HepG2 (cell line): ENCODE measurements at regions not wholly inside any gene's neighbourhood (a gene's known extent, or its start where the extent isn't known, plus 50 kb on each side); places are given as distances from the start of the nearest gene placed in this dataset.

ENCODE experiments used
- ATAC-seq: fragments of 200-7000 bp; cut with Tn5 transposase; 3 replicates; pipeline ENCODE4 v1.9.1; 2020; ENCODE audit warnings: mild to moderate bottlenecking, moderate library complexity
- BruUV-seq: library from RNA; stranded (reverse); fragments of 400-500 nt; replicated peaks from 2 replicates; lab custom pipeline; 2021; lab: Mats Ljungman, UMichigan
- CTCF ChIA-PET: fragments of 300-600 bp; formaldehyde crosslinking; extraction: SDS; loops from one replicate; lab custom pipeline; 2021; ENCODE audit warnings: low total read pairs, inconsistent platforms, low intra/inter-chr PET ratio; lab: Yijun Ruan, JAX
- POLR2A ChIA-PET: fragments of 350-600 bp; sonication (Branson Sonifier 250); formaldehyde crosslinking; loops from one replicate; lab custom pipeline; 2020; ENCODE audit warnings: antibody characterized with exemption, inconsistent platforms; lab: Yijun Ruan, JAX
- DNase-seq: peaks from one replicate; pipeline ENCODE4 v3.0.0-alpha.2; 2015; ENCODE audit warnings: low spot score
- FAIRE-seq: peaks from 3 replicates; lab custom pipeline; 2011; peaks lifted over from hg19 to GRCh38; lab: Jason Lieb, UNC
- H2AFZ ChIP-seq: one replicate; pipeline ENCODE4 v1.6.1; 2011; ENCODE audit warnings: low read length, inconsistent platforms
- H3K27ac ChIP-seq: fragments of 300-600 bp; 3 replicates; pipeline ENCODE4 v1.8.0; 2011; ENCODE audit warnings: mixed run types, mild to moderate bottlenecking, mixed read lengths, low read length, inconsistent platforms; ENCODE audit not compliant: insufficient read depth; ENCODE audit errors: extremely low read length
- H3K27me3 ChIP-seq, 2 experiments: fragments of 200-600 bp in 1 of 2; 2 replicates in 1 of 2; 3 replicates in 1 of 2; pipeline versions ENCODE4 v1.6.0 to v1.8.0; 2011; ENCODE audit warnings: low read length in 2 of 2, mild to moderate bottlenecking in 2 of 2, moderate library complexity in 2 of 2, inconsistent platforms in 1 of 2; ENCODE audit not compliant: insufficient read depth in 2 of 2, control insufficient read depth in 1 of 2
- H3K36me3 ChIP-seq, 2 experiments: fragments of 200-600 bp in 1 of 2; replicated peaks in 1 of 2; 2 replicates in 1 of 2; 3 replicates in 1 of 2; pipeline versions ENCODE4 v1.5.1 to v1.8.0; 2011; ENCODE audit warnings: low read length in 2 of 2, inconsistent platforms in 1 of 2; ENCODE audit not compliant: insufficient read depth in 2 of 2, control insufficient read depth in 1 of 2
- H3K4me1 ChIP-seq: 2 replicates; pipeline ENCODE4 v1.5.1; 2012; ENCODE audit warnings: low read length, inconsistent platforms; ENCODE audit not compliant: insufficient read depth
- H3K4me2 ChIP-seq: 2 replicates; pipeline ENCODE4 v1.6.0; 2011; ENCODE audit warnings: low read depth, low read length, inconsistent platforms
- H3K4me3 ChIP-seq, 3 experiments: fragments of 200-600 bp in 1 of 3; sonication (generic), shearing (Covaris generic) in 1 of 3; replicated peaks in 1 of 3; 2 replicates each; pipeline ENCODE4 v1.5.1; 2011 to 2016; ENCODE audit warnings: low read length in 3 of 3, inconsistent platforms in 2 of 3, low read depth in 2 of 3, mild to moderate bottlenecking in 2 of 3, control low read depth in 1 of 3, mixed read lengths in 1 of 3; ENCODE audit not compliant: insufficient read depth in 1 of 3
- H3K79me2 ChIP-seq: one replicate; pipeline ENCODE4 v1.6.1; 2011; ENCODE audit warnings: low read length, inconsistent platforms; ENCODE audit not compliant: insufficient read depth
- H3K9ac ChIP-seq: 2 replicates; pipeline ENCODE4 v1.6.0; 2011; ENCODE audit warnings: mild to moderate bottlenecking, low read depth, low read length, inconsistent platforms; ENCODE audit not compliant: insufficient read depth
- H3K9me3 ChIP-seq: 2 replicates; pipeline ENCODE4 v1.5.1; 2012; ENCODE audit warnings: mild to moderate bottlenecking, low read length
- H4K20me1 ChIP-seq: 2 replicates; pipeline ENCODE4 v1.6.0; 2011; ENCODE audit warnings: inconsistent platforms, mild to moderate bottlenecking, low read length, moderate library complexity; ENCODE audit not compliant: insufficient read depth
- TBL1XR1 ChIP-seq: fragments of 150-350 bp; IDR thresholded peaks from 2 replicates; pipeline ENCODE4 v1.6.1; 2014; ENCODE audit warnings: borderline replicate concordance, low read length; ENCODE audit not compliant: partially characterized antibody
- ZC3H13 ChIP-seq: sonication (generic); formaldehyde crosslinking; IDR thresholded peaks from 2 replicates; pipeline ENCODE4 v1.8.1; 2023; ENCODE audit warnings: mild to moderate bottlenecking, missing genetic modification reagents, moderate library complexity
- ZNF563 ChIP-seq: sonication (generic); formaldehyde crosslinking; IDR thresholded peaks from 2 replicates; pipeline ENCODE4 v1.8.0; 2022; ENCODE audit warnings: mild to moderate bottlenecking, moderate library complexity, missing genetic modification reagents
- WGBS: methylation state at CpG from one replicate; pipeline ENCODE4 v1.1.6; 2017; ENCODE audit warnings: low lambda C conversion rate; 5-methylcytosine and 5-hydroxymethylcytosine counted together
- in situ Hi-C: cut with HindIII; loops from 2 replicates; pipeline ENCODE4 v1.10.0; 2017; ENCODE audit warnings: low pct_unique_long_range_greater_than_20kb; ENCODE audit not compliant: extremely low pct_ligation_motif_present
- intact Hi-C: fragments of 100-400 bp; cut with micrococcal nuclease; formaldehyde crosslinking; loops from one replicate; pipeline ENCODE4 v1.10.0; 2022; ENCODE audit not compliant: unreplicated experiment
- TF ChIP-seq, protein P1 (sequence below): sonication (generic); formaldehyde crosslinking; IDR thresholded peaks from 2 replicates; pipeline ENCODE4 v1.5.0; 2020; ENCODE audit warnings: missing genetic modification reagents
- TF ChIP-seq, protein P2 (sequence below): sonication (generic); formaldehyde crosslinking; IDR thresholded peaks from 2 replicates; pipeline ENCODE4; 2020; ENCODE audit warnings: missing genetic modification reagents, mild to moderate bottlenecking, borderline replicate concordance

DNA sequence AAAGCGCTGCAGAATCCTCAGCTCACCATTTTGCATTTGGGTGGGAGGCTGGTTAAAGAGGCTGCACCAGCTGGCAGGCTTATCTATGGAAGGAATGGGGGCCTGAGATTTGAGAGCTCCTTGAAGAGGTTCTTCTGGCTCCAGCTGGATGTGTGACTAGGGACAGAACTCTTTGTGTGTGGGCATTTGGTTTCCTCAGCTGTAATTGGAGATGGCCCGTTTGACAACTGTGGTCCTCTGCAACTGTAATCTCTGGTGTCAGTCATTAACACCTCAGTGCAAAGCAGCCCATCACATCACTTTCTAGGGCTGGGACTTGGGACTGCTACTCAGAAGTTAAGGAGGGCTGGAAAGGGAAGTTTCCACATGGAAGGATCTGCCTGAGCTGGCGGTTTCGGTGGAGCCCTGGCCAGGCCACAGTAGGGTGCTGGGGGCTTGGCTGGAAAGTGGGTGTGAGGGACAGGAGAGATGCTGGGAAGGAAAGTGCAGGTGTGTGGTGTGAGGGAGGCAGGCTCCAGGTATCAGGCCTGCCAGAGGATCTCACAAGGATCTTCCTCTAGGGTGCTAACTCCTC, 193.8 kb downstream of the GADD45G start:
- no peaks in the 10 kb centered on the region for H3K9me3 ChIP-seq
- TF ChIP-seq TBL1XR1 (no peak), ZC3H13 (CRISPR knock-in tag) (no peak)
- no peak overlapping the region for H2AFZ ChIP-seq
- POLR2A ChIA-PET, result no interaction called here
- H4K20me1 ChIP-seq, result no peaks in the 10 kb centered on the region
- FAIRE-seq (no peak), ATAC-seq (no peak), DNase-seq (no peak)
- H3K4me1 ChIP-seq, result no peaks in the 10 kb centered on the region
- 0 out of 5 replicates have a peak, but pooled peaks cover 0 to 3% of the 10 kb centered on the region in 2 experiments for H3K27me3 ChIP-seq
- CTCF ChIA-PET, result no interaction called here
- no TSS peak for BruUV-seq
- 9% methylated on average over 3 of the region's 4 CpGs for WGBS
- no peak overlapping the region for H3K4me3 ChIP-seq
- intact Hi-C loops (no loop called here), in situ Hi-C loops (no loop called here)
- no peaks in the 10 kb centered on the region for H3K79me2 ChIP-seq
- H3K9ac ChIP-seq, result no peak overlapping the region
- H3K27ac ChIP-seq, result no peak overlapping the region
- H3K4me2 ChIP-seq, result no peak overlapping the region
- H3K36me3 ChIP-seq, result no peaks in the 10 kb centered on the region

DNA sequence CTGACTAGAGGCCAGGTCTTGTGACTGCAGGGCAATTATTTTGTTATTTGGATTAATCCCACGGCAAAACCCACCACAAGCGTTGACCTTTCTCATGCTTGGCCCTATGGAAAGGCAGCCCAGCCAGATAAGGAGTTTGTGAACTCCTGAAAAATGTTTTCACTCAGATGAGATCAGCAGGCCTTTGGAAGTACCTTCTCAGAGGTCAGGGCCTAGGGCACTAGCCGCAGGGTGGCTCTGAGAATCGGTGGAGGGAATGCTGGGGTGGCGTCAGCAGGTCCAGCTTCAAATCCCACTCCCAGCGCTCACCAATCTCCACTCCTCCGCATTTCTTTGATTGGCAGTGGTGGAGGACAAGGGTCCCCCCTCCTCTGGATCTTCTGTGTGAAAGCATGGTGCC, 194.4 kb downstream of the GADD45G start:
- Histone ChIP-seq H4K20me1 (no peaks in the 10 kb centered on the region), H3K27me3 (0 out of 5 replicates have a peak, but pooled peaks cover 0 to 3% of the 10 kb centered on the region in 2 experiments), H2AFZ (no peak overlapping the region), H3K27ac (no peak overlapping the region), H3K4me2 (no peak overlapping the region), H3K9me3 (no peaks in the 10 kb centered on the region), H3K36me3 (no peaks in the 10 kb centered on the region), H3K4me3 (no peak overlapping the region), H3K79me2 (no peaks in the 10 kb centered on the region), H3K9ac (no peak overlapping the region), H3K4me1 (no peaks in the 10 kb centered on the region)
- in situ Hi-C loops, result no loop called here
- POLR2A ChIA-PET, result no interaction called here
- ATAC-seq (no peak), FAIRE-seq (no peak), DNase-seq (no peak)
- BruUV-seq, result no TSS peak
- CTCF ChIA-PET, result no interaction called here
- WGBS, result 37% methylated on average over 7 of the region's 7 CpGs
- intact Hi-C loops, result no loop called here
- no peak for TF ChIP-seq ZNF563 (CRISPR knock-in tag)
- TF ChIP-seq, protein P1, sequence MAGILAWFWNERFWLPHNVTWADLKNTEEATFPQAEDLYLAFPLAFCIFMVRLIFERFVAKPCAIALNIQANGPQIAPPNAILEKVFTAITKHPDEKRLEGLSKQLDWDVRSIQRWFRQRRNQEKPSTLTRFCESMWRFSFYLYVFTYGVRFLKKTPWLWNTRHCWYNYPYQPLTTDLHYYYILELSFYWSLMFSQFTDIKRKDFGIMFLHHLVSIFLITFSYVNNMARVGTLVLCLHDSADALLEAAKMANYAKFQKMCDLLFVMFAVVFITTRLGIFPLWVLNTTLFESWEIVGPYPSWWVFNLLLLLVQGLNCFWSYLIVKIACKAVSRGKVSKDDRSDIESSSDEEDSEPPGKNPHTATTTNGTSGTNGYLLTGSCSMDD, result no peak
- TF ChIP-seq, protein P2, sequence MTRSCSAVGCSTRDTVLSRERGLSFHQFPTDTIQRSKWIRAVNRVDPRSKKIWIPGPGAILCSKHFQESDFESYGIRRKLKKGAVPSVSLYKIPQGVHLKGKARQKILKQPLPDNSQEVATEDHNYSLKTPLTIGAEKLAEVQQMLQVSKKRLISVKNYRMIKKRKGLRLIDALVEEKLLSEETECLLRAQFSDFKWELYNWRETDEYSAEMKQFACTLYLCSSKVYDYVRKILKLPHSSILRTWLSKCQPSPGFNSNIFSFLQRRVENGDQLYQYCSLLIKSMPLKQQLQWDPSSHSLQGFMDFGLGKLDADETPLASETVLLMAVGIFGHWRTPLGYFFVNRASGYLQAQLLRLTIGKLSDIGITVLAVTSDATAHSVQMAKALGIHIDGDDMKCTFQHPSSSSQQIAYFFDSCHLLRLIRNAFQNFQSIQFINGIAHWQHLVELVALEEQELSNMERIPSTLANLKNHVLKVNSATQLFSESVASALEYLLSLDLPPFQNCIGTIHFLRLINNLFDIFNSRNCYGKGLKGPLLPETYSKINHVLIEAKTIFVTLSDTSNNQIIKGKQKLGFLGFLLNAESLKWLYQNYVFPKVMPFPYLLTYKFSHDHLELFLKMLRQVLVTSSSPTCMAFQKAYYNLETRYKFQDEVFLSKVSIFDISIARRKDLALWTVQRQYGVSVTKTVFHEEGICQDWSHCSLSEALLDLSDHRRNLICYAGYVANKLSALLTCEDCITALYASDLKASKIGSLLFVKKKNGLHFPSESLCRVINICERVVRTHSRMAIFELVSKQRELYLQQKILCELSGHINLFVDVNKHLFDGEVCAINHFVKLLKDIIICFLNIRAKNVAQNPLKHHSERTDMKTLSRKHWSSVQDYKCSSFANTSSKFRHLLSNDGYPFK (CRISPR knock-in tag), result no peak
